Fibroblast of skin of left biceps (primary cell): ENCODE measurements at regions not wholly inside any gene's neighbourhood (a gene's known extent, or its start where the extent isn't known, plus 50 kb on each side); places are given as distances from the start of the nearest gene placed in this dataset.

ENCODE experiments used
- DNase-seq, 2 experiments: peaks; one replicate each; pipeline ENCODE4 v3.0.0-alpha.2; 2013; ENCODE audit warnings: low read depth in 2 of 2

DNA sequence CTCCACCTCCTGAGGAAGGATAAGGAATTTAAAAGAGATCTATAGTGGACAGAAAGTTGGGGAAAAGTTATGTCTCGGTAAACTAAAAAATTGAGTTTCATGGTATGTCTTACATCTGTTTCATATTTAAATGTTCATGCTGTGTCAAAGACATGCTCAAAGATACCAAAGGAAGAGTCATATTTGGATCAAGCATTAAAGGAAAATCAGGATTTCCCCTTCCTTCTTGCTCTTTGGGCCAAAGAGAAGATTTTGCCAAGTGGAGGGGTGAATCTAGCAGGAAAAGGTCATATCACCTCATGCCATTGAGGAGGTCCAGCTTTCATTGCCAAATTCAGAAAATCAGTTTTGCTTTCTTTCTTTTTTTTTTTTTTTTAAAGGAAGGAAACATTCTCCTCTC is 192.4 kb downstream of the OGFRL1 start:
- no peak for DNase-seq

DNA sequence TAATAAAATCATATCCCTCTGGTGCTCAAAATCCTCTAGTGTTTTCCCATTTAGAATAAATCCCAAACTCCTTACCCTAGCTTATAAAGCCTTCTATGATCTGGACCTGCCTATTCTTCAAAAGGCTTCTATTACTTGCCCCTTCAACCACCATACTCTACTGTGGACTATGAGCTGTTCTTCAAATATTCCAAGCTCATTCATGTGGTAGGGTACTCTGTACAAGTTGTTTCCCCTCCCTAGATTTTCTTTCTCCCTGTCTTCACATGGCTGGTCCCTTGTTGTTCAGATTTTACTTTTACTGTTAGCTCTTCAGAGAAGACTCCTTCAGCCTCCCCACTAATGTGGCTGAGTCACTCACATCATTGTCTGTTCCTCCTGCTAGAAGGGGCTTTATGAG is 193.2 kb downstream of the OGFRL1 start:
- DNase-seq, result no peak

DNA sequence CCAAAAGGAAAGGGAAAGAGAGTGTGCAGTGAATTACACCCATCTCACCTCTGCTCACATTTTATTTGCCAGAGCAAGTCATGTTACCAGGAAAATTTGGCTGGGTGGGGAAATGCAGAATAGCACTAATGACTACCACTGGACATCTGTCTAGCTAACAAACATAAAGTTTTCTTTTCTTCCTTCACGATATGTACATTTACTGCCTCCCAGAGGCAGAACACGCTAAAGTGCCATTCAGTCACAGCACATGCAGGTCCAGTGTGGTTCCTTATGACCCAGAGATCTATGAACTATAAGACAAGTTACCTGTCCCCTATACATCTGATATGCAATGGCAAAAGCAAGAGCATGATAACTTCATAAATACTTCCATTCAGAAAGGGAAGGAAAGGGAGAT is 194.1 kb downstream of the OGFRL1 start:
- DNase-seq, result no peak

DNA sequence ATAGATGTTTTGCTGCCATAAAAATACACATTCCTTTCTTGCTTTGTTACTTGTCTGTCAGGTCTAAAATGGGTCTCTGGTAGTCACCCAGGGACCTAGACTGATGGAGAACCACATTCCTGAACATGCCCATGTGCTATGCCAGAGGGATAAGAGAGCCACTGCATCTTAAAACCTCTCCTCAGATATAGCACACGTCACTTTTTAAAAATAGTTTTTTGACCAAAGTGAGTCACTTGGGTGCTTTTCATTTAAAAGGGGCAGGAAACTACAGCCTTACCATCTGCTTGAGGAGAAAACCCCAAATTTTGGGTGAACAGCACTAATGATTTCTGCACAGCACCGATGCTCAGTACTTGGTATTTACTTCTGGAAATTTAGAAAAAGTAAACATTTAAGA is 197.8 kb downstream of the OGFRL1 start:
- DNase-seq, result no peak

DNA sequence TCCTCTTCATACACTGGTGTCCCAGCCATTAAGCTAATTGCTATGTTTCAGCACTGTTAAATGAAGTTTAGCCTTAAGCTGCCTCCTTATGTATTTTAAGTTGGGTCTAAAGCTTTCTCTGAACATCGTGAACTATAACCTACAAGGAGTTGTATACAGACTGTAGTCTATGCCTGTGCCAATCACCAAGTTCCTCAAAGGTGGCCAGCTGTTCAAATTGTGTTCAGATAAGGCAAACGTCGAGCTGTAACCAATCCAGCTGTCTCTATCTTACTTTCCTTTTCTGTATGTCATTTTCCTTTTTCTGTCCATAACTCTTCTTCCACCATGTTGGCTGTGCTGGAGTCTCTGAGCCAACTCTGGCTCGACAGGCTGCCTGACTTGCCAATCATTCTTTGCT is 199.6 kb downstream of the OGFRL1 start:
- DNase-seq, result no peak

DNA sequence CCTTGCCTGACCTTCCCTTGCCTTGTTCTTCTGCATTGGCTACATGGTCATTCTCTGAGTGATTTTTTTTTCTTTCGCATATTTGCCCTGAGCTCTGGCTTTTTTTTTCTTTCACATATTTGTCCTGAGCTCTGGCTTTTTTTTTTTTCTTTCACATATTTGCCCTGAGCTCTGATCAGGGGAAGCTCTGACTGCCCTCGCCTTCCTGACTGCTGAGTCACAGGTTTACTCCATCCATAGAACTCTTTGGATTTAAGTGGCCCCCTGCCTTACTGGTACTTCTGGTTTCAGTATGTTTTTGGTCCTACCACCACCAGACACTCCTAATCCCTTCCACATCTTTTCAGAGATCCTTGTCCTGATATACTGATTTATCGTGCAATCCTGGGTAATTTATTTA is 201.1 kb downstream of the OGFRL1 start:
- peak; percentile 64 to 69 for DNase-seq

DNA sequence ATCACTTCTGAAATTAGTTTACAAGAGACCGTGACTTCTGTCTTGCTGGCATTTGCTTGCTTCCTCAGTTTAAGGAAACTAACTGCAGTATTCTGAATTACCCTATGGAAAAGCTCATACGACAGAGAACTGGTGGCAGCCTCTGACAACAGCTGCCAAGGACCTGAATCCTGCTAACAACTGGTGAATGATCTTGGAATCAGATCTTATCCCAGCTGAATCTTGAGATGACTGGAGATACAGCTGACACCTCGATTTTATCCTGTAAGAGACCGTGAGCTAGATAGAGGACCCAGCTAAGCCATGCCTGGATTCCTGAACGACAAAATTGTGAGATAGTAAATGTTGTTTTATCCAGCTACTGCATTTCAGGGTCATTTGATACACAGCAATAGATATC is 202.3 kb downstream of the OGFRL1 start:
- DNase-seq, result no peak

DNA sequence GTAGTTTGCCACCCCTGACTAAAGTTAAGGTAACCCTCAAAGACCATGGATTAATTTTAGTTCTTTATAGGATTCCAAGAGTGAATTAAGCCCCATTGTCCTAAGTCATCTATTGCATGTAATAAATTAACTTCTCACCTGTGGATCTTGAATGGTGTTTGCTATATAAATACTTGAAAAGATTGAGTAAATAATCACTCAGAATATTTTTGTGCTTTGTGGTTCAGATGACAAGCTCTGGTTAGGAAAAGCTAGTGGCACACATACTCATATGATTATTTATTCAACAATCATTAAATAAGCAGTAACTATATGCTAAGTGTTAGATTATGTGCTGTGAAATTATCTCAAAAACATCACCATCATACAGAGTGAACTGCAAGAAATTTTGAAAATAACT is 203.2 kb downstream of the OGFRL1 start:
- no peak for DNase-seq

DNA sequence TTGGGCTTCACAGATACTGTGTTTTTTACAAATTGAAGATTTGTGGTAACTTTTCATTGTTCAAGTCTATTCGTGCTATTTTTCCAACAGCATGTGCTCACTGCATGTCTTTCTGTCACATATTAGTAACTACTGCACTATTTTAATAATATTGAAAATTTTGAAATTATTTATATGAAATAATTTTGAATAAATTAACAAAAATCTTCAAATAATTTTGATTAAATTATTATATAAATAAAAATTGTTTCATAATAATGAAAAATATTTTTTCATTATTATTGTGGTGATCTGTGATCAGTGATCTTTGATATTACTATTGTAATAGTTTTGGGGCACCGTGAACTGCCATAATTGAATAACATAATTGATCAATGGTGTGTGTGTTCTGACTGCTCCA is 204.1 kb downstream of the OGFRL1 start:
- DNase-seq, result no peak

DNA sequence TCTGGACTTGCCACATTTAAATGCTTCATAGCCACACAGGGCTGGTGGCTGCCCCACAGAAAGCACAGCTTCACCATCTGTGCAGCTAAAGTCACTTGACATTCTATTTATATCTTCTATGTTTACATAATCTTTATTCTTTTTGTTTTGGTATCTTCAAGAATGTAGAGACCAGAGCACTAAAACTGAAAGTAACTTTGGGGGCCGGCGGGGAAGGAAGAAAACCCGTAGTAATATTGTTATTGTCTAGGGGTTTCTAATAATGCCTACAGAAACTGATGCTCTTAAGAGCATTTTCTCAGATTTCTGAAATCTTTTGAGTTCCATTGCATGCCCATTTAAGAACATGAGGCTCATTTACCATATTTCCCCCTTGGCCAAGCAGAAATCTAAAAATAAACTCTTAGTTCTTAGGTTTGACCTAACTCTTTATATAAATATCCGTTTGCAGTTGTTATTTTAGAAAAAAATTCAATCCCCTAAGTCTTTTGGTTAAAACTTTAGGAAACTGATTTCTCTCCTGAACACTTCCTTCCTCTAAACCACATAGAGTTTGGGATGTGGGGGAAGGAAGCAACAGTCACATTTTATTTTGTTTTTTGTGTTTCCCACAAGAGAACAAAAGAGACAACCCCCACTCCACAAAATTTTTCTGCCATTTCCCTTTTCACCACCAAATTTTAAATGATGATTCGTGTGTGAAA is 207.6 kb downstream of the OGFRL1 start:
- no peak for DNase-seq

DNA sequence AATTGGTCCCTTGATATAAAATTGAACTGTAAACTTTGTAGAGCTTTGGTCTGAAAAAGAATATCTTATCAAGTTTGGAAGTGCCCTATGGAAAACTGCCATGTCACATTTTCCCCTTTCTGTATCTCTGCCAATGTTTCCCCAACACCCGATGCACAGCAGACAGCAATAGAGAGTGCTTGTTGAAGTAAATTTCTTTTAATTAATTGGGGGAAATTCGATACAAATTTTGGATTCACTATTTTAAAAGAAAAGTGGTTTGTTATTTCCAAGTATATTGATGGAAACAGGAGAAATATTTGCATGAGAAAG is 208.1 kb downstream of the OGFRL1 start:
- DNase-seq, result no peak

DNA sequence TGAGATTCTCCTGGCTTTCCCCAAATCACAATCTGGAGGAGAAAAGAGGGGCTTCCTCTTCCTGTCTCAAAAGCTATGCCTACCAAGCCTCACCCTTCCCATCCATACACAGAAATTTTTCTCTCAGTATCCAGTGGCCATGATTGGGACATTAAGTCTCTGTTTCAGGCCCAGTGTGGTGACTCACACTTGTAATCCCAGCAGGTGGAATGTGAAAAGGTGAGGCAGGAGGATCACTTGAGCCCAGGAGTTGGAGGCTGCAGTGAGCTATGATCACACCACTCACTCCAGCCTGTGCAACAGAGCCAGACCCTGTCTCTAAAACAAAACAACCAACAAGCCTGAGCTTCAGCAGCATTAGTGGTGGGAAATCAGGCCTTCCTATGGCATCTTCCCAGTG is 210.0 kb downstream of the OGFRL1 start:
- DNase-seq, result no peak

DNA sequence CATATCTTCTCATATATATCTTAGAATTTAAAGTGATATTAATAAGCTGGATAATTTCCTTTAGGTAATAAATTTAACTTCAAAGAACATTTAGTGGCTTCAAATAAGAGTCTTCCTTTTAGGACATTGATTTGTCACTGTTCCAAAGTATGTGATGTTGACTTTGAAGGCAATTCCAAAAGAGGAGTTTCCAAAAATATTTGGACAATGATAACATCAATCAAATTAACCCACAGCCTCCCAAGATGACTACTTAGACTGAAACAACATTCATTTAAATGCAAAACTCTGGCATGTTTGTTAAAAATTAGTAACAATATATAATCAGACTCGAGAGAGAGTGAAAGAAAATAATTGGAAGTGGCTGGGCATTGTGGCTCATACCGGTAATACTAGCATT is 211.1 kb downstream of the OGFRL1 start:
- DNase-seq, result no peak

DNA sequence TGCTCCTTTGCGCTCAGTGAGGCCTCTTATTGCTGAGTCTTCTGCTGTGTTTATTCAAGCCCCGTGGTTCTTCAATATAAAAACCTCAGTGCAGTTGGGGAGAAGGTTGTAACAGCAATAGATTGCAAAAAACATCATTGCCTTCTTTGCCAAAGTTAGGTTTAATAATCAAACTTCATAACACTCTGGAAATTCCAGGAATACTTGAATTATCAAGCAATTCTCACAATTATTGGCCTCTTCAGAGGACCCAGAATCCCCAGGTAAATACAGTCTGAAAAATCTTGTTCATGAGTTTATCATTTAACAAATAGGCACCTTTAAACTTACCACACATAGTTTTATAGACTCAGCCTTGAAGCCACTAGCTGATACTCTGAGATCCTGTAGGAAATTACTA is 213.6 kb downstream of the OGFRL1 start:
- DNase-seq, result no peak

DNA sequence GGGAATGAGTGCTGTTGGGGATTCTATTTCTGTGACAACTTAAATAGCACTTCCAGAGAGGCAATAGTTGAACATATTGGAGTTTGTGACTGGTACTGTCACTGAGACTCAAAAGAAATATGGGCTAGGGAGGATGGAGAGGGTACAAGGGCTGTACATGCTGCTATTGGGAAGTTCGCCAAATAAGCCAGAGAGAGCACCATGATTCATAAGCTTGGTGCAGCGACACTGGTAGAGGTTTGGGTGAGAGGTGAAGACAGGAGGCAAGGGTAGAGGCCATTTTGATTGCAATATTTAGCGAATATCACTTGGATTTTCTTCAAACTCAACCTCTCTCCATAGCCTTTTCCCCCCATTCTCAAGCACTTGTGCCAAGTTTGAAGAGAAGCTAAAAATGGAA is 214.3 kb downstream of the OGFRL1 start:
- no peak for DNase-seq

DNA sequence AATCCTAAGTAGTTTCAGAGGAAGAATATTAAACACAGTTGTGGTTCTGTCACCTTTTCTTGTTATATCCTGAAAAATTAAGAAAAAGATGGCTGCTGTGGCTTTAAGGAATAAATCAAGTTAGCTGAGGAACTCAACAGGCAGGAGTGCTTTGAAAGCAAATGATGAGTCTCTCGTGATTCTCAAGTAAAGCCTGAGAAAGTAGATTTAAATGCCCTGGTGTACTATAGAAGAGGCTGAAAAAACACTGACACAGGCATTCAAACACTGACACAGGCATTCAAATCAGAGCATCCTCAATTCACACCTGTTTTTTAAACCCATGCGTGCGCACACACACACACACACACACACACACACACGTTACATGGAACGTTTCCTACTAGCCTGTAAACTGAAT is 218.6 kb downstream of the OGFRL1 start:
- DNase-seq, result no peak

DNA sequence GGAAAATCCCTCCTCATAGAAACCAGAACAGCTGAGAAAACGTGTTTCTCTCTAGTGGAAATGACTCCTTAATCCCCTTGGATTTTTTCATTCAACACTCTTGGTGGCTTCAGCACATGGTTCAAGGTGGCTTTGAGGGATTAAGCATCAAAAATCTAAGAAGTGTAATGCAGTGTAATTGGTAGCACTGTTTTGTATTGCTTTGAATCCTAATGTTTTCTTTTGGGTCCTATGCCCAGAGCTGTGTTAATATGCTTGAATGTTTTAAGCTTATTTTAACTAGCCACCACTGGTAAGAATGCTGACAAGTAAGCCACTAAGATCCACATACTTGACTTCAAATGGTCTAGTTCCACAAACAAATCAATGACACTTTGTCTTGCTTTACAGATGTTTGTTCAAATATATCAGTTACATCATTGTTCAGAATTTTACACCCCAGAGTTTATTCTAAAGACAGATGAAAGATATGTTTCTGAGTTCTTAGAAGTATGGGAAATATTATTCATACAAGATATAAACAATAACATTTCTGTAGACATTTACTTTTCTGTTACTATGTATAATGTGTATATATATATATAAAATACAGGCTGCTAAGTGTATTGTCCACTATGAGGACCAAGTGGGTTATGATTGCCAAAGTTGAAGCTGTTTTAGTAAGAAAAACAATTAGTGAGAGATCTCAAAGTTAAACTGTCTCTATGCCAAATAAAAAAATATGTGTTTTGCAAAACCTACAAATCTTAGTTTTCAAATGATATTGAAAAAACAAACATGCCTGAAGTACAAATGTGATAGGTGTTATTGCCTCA is 220.8 kb downstream of the OGFRL1 start:
- no peak for DNase-seq

DNA sequence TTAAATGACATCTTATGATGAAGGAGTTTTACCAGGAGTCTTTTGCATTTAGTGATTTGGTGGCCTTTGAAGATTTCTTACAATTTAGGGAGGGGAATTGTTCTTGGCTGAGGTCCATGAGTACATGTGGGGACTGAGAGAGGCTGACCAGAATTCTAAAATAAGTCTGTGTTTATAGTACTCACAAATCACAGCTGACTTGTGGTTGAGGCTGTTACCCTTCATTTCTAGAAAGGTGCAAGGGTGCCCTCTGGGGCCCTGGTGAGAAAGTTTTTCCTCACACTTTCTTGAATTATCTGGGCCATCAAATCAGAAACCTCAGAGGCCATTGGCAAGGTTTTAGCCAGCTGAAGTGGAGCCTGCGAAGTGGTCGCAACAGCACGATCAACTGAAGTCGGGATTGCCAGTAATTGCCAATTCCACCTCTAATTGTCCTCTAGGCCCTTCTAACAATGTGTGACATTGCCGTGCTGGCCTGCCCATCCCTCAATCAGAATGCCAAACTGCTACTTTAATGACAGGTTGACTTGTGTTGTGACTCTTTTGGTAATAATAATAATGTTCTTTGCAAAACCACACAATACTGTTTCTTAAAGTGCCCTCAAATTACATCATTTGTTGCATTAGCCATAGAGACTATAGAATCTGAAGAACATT is 221.6 kb downstream of the OGFRL1 start:
- DNase-seq, result peak; percentile 35 to 45

DNA sequence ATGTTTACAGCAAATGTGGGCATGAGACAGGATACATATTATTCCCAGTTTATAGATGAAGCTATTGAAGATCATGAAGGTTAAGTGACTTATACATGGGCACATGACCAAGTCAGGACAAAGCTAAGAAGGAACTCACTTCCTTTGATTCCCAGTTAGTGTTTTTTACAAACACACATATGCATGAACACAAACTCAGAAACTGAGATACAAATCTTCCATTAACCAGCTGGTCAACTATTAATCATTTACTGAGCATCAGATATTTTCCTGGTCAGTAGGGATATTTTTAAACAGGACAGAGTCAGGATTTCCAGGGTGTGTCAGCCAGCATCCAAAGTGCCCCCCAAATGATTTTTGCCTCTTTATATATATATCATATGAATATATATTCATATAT is 222.2 kb downstream of the OGFRL1 start:
- no peak for DNase-seq

DNA sequence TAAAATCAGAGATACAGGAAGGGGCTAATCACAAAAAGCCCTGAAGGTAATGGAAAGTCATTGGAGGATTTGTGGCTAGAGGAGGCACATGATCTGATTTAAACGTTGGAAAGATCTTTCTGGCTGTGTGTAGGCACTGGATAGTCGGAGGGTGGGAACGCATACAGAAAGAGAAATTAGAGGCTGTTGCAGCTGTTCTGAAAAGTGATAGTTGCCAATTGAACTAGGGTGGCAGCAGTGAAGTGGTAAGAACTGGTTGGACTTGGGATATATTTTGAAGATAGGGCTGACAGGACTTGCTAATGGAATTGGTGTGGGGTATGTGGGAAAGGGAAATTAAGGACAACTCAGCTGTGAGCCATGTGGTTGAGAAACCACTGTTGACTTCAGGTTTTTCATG is 223.6 kb downstream of the OGFRL1 start:
- DNase-seq, result no peak

DNA sequence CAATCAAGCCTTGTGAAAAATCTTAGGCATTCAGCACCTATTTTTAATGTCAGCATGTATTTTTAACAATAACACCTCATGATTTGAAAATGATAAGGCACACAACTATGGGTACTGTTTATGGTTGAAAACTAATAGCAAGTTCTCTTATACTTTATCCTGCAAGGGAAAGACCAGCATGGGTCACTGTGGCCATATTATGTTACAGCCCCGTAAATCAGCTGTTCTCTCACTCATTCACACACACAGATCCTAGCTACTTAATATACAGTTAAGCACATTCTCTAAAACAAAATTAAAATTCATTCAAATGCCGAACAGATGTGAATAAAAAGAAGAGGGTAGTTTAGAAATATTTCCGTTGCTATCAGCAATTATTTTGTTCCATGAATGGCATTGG is 224.4 kb downstream of the OGFRL1 start:
- no peak for DNase-seq

DNA sequence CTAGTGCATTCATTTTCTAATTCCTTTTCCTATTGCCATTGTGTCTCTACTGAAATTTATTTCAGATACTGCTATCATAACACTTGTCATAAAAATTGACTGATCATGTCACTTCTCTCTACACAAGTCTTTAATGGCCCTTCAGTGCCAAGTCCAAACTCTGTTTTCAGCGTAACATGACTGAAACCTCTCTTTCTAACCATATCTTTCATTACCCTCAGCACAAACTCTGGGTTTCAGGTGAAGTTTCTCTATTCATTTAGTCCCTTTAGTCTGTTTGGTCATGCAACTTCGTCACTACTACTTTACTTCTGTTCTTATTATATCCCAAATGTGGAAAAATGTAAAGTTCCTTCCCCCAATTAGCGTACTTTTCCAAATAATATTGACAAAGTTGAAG is 234.9 kb downstream of the OGFRL1 start:
- DNase-seq, result no peak

DNA sequence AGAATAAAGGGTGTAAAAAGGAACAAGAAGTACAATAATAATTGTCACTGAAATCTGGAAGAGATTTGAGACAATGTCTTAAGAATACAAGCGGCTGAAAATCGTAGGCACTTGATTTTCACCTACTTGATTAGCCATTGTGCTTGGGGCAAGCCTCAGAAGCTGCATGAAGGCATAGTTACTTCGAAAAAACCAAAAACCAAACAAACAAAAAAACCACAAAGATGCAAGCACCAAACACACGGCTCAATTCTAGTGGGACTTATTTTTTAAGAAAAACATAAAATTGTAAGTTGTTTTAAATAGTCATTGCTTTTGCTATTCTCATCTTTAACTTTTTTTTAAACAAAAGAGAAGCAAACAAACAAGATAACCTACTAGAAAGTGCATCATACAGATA is 235.6 kb downstream of the OGFRL1 start:
- no peak for DNase-seq
